ENCODE measurements at regions not wholly inside any gene's neighbourhood (a gene's known extent, or its start where the extent isn't known, plus 50 kb on each side); places are given as distances from the start of the nearest gene placed in this dataset.
"Not testable (repeated sequence)": the region's sequence is repeated elsewhere in the genome, so short reads cannot be mapped to it uniquely, and the experiment has no call there.

GRCh38 chr3:101950985-101951733 is 101.8 kb downstream of the NFKBIZ start:
- DNase-seq = no peak

GRCh38 chr3:101954361-101954760 is 105.0 kb downstream of the NFKBIZ start:
- DNase-seq = no peak

- DNase-seq = no peak
Observed at GRCh38 chr3:101954936-101955335, 105.6 kb downstream of the NFKBIZ start.

GRCh38 chr3:101962055-101962454 is 112.7 kb downstream of the NFKBIZ start:
- no peak for DNase-seq

DNA sequence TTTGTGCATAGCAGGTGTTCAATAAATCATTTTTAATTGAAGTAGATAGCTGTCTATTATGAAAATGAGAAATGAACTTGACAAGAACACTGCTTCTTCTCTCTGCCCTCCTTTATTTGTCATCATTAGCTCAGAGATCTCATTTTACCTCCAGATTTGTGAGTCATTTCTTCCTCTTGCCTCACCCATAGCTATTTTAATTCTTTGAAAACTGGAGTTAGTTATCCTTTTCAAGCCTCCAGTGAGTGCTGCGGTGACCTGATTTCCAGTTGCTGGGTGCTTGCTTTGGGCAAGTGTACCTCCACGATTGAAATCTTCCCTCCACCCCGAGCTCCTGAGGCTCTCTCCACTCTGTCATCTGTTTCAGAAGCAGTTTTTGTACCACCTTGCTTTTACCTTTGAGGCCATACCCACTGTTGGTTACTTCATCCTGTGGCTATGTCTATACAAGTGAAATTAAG is 114.6 kb downstream of the NFKBIZ start:
- DNase-seq = peak; percentile 49

DNA sequence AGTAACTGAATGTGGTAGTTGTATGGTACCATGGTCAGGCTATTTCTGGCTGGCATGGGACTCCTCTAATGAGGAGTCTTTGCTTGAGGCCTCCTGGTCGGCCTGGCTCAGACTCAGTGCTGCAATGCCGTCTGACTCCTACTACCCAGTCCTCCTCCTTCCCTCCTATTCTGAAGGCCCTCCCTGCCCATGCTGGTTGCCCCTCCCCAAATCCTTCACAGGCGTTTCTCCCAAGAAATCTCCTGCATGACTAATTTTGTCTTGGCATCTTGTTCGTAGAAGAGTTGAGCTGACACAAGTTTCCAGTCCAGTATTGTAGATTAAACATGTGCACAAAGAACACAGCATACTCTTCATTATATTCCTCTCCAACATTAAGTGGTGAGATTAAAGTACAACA is 115.5 kb downstream of the NFKBIZ start:
- no peak for DNase-seq

DNA sequence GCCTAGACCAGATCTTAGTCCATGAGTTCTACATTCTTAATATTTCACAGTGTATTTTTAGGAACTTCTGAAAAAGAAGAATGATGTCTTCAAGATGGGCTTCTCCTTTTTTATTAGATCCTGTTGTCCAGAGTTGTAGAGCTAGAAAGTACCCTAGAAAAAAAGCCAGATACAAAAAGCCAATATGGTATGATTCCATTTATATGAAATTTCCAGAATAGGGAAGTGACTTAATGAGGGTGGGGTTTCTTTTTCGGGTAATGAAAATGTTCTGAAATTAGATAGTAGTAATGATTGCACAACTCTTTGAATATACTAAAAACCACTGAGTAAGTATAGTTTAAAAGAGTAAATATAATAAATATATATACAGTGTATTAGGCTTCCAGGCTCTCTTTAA is 116.9 kb downstream of the NFKBIZ start:
- DNase-seq = no peak

DNA sequence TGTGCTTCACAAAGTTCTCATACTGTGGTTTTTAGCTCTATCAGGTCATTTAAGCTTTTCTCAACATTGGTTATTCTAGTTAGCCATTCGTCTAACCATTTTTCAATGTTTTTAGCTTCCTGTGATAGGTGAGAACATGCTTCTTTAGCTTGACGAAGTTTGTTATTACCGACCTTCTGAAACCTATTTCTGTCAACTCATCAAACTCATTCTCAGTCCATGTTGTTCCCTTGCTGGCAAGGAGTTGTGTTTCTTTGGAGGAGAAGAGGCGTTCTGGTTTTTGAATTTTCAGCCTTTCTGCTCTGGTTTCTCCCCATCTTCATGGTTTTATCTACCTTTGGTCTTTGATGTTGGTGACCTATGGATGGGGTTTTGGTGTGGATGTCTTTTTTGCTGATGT is 120.9 kb downstream of the NFKBIZ start:
- DNase-seq = no peak

DNA sequence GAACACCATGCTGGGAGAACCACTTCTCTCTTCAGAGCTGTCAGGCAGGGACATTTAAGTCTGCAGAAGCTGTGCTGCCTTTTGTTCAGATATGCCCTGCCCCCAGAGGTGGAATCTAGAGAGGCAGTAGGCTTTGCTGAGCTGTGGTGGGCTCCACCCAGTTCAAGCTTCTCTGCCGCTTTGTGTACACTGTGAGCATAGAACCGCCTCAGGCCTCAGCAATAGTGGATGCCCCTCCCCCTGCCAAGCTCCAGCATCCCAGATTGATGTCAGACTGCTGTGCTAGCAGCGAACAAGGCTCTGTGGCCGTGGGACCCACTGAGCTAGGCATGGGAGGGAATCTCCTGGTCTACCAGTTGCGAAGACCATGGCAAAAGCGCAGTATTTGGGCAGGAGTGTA is 121.6 kb downstream of the NFKBIZ start:
- DNase-seq = no peak

DNA sequence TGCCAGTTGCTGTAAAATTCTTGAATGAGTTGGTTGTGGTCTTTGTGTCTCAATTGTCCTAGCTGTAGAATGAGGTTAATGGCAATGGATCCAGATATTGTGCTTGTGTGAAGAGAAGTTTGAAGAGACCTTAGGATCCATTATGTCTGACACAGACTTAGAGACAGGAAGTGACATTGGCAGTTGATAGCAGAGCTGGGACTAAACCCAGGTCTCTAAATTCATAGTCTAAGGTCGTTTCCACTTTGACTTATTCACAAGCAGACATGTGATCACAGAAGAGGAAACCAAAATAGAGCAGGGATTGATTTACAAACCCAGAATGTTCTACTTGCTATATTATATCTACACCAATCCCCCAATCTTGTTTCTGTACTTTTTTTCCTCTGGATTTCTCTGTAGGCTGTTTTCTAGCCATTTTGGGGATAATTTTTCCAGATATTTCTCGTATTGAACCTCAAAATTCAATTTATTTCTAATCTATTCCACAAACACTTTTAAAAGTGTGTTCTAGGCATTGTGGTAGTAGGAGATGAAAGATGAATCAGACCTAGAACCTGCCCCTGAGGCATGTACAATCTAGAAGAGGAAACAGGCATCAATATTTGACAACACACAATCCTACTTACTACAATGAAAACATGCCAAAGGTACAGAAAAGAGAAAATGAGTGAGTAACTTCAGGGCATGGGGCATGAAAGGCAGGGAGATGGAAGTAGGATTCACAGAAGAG is 123.3 kb downstream of the NFKBIZ start:
- no peak for DNase-seq

DNA sequence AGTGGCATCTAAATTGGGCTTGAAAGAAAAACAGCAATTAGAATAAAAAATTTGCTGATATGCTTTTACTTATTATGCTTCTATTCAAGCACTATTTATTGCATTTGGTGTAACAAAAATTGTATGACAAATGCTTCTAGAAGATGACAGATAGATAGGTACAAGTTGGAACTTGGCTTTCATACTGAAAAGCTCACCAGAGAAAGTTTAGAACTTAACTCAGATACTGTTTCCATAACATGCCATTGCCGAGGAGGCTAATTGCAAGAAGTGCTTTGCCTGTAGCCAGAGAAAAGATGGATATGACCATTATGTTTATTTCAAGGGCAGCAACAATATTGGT is 123.8 kb downstream of the NFKBIZ start:
- no peak for DNase-seq

- not testable (repeated sequence) for DNase-seq
Observed at GRCh38 chr3:101975415-101975814, 126.1 kb downstream of the NFKBIZ start.

- no peak for DNase-seq
Observed at GRCh38 chr3:101976473-101976872, 127.2 kb downstream of the NFKBIZ start.

DNA sequence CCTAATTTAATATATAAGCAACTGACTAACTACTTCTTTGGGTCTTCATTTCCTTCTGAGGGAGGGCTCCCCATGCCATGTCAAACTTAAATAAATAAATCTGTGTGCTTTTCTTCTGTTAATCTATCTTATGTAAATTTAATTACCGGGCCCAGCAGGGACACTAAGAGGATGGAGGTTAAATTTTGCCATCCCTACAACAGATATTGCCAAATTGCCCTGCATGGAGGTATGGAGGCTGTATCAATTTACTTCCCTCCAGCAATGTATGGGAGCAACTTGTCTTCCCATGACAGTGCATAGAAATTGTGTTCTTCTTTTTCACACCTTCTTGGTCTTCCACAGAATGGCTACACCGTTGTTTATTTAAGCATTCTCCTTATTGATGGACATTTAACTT is 129.0 kb downstream of the NFKBIZ start:
- no peak for DNase-seq

- DNase-seq = no peak
Observed at GRCh38 chr3:101979033-101979432, 129.7 kb downstream of the NFKBIZ start.

DNA sequence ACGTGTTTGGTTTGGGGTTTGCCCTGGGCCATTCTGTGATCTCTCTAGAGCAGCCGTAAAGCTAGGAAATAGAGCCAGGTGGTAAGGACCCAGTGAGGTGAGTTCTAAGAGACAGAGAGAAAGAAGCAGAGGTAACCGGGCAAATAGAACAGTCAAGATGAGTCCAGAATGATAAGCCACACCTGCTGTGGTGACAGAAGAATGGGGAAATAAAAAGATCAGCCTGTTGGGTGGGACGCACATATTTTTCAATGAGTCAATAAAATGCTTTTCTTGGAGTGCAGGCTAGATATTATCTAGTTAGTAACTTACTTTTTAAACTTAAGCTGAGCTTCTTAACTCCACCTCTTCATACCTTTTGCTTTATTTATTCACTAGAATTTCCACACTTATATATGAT is 135.0 kb downstream of the NFKBIZ start:
- no peak for DNase-seq

DNA sequence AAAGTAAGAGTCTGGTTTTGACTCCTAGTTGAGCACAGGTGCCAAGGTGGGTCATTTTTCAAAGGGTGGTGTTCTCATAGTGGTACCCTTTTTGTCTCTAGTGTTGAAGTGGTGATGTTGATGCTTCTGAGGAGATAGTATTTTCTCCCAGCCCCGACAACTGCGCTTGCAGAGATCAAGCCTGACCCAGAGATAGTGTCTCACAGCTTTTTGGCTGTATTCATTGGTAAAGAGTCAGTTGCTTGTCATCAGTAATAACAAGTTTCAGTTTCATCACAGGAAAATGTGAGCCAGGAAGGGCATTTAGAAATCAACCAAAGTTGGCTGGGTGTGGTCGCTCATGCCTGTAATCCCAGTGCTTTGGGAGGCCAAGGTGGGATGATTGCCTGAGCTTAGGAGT is 139.3 kb downstream of the NFKBIZ start:
- peak; percentile 22 for DNase-seq

- DNase-seq = no peak
Observed at GRCh38 chr3:101989578-101990200, 140.4 kb downstream of the NFKBIZ start.

DNA sequence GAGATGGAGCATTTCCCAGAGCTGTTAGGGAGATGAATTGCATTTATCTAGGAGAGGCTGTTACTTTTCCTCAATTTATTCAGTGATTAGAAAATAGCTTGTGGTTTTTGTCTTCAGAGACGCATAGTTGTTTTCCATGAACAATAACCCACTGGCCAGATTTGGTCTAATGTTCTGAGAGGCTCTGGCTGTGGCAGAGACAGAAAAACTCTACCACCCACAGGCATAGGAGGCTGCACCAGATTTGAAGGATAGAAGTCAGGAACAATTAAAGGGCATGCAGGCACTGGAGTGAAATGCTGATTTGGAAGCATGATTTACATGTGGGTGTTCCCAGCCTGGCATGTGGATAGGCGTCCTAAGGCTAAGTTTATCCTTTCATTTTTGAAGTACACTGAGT is 143.5 kb downstream of the NFKBIZ start:
- DNase-seq = no peak

GRCh38 chr3:101994386-101994785 is 145.1 kb downstream of the NFKBIZ start:
- no peak for DNase-seq

GRCh38 chr3:101995371-101996046 is 146.2 kb downstream of the NFKBIZ start:
- no peak for DNase-seq

DNA sequence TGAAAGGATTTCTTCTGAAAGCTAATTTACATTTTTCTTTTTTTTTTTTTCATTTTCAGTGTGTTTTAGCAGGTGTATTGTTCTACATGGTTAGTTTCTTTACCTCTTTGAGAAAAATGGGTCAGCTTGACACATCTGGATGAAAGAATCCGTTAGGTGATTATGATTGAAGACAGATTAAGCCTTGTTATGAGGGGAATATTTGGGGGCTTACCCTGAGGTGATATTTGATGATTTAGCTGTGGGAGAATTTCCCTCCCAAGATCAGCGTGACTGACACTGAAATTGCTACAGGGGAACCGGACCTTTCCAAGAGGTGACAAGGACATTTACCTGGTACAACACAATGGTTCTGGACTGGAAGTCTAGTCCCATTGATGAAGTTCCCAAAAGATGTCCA is 147.5 kb downstream of the NFKBIZ start:
- DNase-seq = no peak

DNA sequence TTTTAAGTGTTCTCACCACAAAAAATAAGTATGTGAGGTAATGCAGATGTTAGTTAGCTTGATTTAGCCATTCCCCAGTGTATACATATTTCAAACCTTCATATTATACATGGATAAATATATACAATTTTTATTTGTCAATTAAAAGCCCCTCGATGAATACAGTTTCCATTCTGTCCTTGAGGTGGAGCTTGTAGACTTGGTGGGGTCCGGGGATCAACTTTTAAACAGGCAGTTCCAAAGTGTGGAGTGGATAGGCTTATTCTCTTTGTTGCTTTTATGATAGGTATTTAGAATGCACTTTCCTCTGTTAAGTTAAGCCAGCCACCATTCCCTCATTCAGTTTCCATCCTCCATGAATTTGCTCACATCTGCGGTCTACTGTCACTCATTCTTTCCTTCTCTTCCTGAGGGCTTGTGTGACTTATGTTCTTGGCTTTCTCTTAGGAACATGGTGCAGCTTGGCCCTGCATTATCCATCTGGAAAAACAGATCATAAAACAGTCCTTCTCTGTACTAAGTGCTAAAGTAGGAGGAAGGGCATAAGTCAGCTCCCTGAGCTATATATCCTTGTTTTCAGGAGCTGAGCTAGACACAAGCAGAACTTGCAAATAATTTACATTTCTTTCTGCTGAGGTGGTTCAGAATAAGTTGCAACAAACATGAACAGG is 149.1 kb downstream of the NFKBIZ start:
- DNase-seq = no peak
